ENCODE measurements at regions not wholly inside any gene's neighbourhood (a gene's known extent, or its start where the extent isn't known, plus 50 kb on each side); places are given as distances from the start of the nearest gene placed in this dataset.

- no peak for DNase-seq
These were observed 801.7 kb downstream of the NTRK3 start for GRCh38 chr15:87454860-87455259.

GRCh38 chr15:87450314-87450713, 806.2 kb downstream of the NTRK3 start:
- DNase-seq: no peak

GRCh38 chr15:87439090-87439489, 817.4 kb downstream of the NTRK3 start:
- no peak for DNase-seq

GRCh38 chr15:87433871-87434270, 822.7 kb downstream of the NTRK3 start:
- DNase-seq: no peak

DNA sequence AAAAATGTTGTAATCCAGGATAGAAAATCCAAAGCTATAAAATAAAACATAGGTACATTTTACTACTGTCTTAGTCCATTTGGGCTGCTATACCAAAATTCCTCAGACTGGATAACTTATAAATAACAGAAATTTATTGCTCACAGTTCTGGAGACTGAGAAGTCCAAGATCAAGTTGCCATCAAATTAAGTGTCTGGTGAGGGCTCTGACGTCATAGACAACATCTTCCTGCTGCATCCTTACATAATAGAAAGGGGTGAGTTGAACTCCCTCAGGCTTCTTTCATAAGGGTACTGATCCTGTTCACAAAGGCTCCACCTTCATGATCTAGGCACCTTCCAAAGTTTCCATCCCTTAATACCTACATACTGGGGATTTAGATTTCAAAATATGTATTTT, 826.8 kb downstream of the NTRK3 start:
- DNase-seq: no peak

DNA sequence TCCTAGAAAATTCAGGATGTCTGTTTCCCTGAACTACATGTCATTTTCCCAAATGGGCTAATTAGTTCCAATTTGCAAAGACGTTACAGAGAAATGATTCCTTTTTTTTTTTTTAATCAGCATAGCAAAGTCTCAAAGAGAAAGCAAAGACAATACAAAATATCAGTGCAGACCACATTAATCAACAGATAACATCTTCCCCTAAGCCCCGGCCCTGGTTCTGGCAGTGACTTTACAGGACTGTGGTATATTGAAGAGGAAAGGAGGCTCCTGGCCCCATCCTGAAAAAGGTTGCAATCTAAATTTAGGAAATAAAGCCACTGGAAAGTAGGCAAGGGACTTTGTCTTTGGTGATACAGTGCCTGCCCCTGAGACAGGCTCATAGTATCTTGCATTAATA, 836.5 kb downstream of the NTRK3 start:
- DNase-seq: no peak

DNA sequence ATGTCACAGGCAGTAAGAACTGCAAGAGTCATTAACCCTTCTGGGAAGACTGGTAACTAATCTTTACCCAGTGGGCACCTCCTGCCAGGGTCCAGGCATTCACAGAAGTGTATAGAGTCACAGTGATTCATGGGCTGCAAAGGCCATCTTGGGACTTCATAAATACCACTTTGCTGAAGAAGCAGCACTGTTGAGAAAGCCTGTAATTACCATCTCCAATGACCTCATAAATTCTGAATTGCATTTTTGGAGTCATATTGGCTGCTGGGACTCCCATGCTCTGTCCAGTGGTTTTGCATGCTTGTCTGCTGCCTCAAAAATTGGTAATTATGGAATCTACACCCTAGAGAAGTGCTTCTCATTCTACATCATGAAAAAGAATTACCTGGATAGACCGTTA, 837.2 kb downstream of the NTRK3 start:
- no peak for DNase-seq

GRCh38 chr15:87416591-87417257, 839.8 kb downstream of the NTRK3 start:
- DNase-seq: no peak

DNA sequence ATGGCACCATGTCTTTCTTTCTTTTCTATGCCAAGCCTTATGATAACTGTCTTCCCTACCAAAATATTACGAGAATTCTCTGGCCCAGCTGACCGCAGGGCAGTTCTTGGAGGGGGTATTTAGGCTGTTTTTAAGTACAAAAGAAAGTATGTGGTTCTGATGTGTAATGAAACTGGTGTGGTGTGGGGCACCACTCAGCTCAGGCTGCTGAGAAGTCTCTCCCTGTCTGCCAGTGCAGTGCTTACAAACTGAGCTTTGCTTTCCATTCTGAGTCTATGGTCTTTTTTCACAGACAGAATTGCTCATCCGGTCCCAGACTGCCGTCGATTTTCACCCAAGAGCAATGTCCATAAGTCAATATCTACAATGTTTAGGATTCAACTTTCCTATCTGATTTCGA, 847.6 kb downstream of the NTRK3 start:
- DNase-seq: no peak

DNA sequence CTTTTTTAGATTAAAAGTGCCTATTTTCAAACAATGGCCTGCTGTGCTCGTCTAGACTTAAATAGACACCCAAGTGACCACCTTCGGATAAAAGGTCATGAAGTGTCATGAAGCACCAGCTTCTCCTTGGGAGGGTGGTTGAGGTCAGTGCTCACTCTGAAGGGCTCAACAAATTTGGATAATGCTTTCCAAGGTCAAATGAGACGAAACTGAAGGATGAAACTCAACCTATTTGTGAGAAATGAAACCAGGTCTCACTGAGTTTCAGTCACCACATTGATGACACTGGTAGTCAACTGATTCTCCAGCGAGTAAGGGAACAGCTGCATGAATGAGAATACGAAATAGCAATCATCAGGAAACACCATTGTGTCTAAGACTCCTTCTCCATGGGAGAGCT, 852.6 kb downstream of the NTRK3 start:
- DNase-seq: no peak

GRCh38 chr15:87401973-87402372, 854.6 kb downstream of the NTRK3 start:
- no peak for DNase-seq

- DNase-seq: no peak
These were observed 861.9 kb downstream of the NTRK3 start for GRCh38 chr15:87394676-87395075.

GRCh38 chr15:87387766-87388165, 868.8 kb downstream of the NTRK3 start:
- no peak for DNase-seq

- no peak for DNase-seq
These were observed 882.2 kb downstream of the NTRK3 start for GRCh38 chr15:87374339-87374738.

DNA sequence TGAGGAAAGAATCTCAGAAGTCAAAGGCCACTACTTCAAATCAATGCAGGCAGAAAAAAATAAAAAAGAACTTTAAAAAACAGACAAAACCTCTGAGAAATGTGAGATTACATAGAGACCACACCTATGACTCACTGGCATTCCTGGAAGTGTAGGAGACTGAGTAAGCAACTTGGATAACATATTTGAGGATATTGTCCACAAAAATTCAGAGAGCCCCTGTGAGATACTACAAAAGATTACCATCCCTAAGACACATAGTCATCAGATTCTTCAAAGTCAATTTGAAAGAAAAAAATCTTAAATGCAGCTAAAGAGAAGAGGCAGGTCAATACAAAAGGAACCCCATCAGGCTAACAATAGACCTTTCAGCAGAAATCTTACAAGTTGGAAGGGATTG, 887.3 kb downstream of the NTRK3 start:
- DNase-seq: no peak

DNA sequence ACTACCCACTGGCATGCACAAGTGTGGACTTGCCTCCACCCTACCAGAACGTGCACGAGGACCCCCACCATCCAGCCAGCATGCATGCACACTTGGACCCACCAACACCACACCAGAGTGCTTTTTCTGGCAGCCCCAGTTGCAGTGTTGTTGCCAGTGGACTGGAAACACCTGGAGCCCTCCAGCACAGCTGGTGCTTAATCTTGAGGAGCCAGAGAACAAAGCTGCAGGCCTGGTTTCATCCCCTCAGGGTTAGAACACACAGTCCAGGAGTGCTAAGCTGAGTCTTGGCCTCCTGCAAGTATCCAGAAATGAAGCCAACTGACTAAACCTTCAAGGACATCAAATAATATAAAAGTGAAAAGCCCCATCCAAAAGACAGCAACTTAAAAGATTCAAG, 888.0 kb downstream of the NTRK3 start:
- no peak for DNase-seq

GRCh38 chr15:87365186-87365585, 891.4 kb downstream of the NTRK3 start:
- no peak for DNase-seq

DNA sequence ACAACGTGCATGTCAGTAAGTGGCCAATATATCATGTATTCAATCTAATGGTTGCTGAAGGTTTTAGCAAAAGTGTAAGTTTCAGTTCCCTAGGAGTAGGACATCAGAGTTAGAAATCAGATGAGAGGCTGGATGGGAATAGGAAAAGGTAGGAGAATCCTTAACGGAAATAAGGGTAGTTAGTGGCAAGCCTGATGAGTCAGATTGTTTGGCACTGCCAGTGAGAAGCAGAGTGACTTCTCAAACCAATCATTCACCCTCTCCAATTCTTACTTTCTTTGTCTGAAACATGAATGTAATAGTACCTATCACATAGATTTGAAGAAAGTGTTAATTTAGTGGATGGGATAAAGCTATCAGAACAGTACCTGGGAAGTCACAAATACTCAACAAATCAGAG, 894.0 kb downstream of the NTRK3 start:
- no peak for DNase-seq

GRCh38 chr15:87357637-87358313, 898.8 kb downstream of the NTRK3 start:
- DNase-seq: no peak

DNA sequence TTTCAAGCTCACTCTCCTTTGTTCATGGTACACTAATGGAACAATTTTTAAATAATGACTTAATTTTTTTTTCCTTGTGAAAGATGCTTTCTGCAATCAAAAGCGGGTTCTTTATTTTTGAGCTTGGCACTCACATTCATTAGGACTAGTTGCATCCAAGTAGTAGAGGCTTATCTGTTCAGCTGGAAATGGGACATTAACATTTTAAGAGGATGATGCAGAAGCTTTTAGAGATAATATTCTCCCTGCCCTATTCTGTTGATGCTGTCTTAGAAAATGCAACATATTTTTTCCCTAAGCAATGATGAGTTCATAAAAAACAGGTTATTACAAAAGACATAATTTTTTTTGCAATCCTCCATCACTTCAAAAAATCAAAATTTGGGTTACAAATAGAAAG, 900.6 kb downstream of the NTRK3 start:
- DNase-seq: no peak

DNA sequence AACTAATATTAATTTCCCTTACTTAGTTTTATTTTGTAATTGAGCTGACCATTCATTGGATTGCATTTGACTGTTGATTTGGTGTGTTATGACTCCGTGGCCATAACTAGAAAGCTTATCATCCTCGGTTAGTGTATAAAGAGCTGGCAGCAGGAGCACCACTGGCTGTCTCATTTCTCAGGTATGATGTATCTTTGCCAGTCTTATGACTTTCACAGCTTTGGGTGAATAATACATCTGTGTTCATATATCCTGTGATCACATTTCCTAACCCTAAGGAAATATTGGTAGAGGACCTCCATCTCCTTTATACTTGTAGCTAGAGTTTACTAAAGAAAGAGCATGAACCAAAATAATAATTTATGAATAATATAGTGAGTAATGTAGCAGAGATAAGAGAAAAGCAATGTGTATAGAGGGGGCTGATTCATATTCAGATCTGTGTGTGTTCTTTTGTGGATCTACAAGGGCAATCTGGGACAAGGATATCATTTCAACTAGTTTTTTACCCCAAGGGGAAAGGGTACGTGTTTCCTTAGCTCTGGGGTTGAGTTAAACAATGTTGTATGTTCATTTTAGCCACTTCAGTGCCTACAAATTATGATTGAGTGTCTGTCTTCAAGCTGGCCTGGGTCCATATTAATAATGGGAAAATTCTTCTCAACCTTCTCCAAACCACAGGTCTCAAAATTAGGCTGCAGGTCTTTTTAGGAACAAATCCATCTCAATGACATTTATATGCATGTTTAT, 901.7 kb downstream of the NTRK3 start:
- DNase-seq: no peak

DNA sequence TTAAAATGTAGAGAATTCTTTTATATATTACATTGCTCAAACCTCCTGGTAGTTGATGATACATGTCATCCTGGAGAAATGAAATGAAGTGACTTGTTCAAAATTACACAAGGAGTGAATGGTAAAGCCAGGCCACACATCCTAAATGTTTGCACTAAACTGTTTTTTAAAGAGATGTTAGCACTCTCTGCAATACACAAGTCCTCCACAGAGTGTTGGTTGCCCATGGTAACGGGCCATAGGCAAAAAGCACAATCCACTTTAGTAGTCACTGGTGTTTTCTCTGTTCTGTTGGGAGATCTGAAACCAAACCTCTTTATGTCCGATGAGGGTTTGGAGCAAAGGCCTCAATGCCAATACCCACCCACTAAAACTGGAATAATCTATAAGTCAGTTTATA, 907.4 kb downstream of the NTRK3 start:
- no peak for DNase-seq

- DNase-seq: no peak
These were observed 907.8 kb downstream of the NTRK3 start for GRCh38 chr15:87348746-87349145.

- DNase-seq: no peak
These were observed 908.6 kb downstream of the NTRK3 start for GRCh38 chr15:87347806-87348515.

All from activated naive CD4-positive, alpha-beta T cell treated with Interleukin-2 at 50 U/mL for 16 hours (primary cell).